ENCODE measurements at regions not wholly inside any gene's neighbourhood (a gene's known extent, or its start where the extent isn't known, plus 50 kb on each side); places are given as distances from the start of the nearest gene placed in this dataset.
"Not testable (repeated sequence)": the region's sequence is repeated elsewhere in the genome, so short reads cannot be mapped to it uniquely, and the experiment has no call there.

DNA sequence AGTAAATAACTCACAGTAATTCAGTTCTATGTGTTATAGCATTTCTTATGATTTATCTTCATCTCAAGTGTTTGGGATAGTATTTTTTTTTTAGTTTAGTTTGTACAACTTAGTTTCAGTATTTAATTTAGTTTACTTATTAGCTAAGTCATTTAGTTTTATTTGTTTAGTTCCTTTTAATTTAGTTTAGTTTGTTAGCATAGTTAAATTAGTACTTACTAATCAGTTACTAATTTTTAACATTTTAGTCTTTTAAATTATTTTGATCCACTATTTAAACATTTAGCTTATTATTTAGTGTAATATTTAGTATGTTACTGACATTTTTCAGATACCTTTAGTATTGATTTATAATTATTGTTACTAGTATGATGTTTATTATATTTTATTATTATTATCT is 85.2 kb upstream of the SIPA1L2 start:
- DNase-seq, result no peak

DNA sequence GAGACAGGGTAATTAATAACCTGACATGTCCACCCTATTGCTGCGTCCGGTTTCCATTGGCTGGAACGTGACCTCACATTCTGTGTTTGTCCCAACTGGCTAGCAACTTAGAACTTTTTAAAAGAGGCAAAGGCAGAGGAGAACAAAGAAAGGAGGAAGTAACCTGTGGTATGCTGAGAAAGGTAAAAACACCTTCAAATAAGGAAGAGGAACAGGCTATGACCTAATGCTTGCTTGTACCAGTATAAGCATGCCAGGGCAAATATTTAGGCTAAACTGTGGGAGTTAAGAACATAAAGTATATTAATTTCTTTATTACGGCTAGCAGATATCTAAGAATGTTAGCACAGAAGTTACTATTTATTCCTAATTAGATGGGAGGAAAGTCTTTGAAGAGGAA is 87.3 kb upstream of the MAP10 start:
- DNase-seq, result not testable (repeated sequence)

DNA sequence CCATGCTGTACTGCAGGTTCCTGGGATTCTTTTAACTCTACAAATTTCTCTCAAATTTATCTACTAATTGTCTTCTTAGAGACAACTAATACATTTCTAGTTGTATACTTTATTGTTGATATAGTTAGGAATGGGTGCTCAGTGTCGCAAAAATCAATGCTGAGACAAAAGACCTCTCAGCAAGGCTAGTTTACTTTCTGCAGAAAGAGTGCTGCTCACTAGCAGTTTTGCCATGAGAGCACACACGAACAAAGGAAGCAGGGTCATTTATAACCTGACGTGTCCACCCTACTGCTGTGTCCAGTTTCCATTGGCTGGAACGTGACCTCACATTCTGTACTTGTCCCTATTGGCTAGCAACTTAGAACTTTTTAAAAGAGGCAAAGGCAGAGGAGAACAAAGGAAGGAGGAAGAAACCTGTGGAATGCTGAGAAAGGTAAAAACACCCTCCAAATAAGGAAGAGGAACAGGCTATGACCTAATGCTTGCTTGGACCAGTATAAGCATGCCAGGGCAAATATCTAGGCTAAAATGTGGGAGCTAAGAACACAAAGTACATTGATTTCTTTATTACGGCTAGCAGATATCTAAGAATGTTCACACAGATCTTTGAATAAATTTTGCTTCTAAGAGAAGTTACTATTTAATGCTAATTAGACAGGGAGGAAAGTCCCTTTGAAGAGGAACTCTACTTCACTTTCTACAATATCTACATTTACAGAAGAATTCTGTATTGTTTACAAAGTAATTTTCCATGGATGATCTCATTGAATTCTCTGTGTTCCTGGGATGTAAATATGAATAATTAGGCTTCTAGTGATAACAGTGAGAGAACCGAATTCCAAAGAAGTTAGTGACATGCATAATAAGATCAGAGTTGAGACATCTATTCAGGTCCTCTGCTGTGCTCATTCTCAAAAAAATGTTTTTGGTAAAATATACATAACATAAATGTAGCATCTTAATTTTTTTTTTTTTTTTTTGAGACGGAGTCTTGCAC is 86.0 kb upstream of the MAP10 start:
- DNase-seq, result no peak

DNA sequence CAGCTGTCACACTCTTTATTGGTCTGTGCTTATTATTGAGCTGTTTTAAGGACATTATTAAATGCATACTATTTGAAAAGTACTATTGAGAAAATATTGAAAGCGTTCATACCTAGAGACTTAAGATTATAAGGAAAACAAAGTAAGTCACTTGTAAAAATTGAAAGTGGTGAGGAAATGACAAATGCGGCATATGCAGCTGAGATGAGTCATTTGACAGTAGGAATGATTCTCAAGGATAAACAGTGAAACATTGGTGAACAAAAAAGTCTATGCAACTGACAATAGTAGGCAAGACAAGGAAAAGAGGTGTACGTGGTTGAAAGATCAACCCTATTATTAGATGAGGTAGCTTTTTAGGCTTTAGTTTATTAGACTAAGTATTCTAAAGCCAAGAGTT is 82.6 kb upstream of the MAP10 start:
- DNase-seq, result no peak

DNA sequence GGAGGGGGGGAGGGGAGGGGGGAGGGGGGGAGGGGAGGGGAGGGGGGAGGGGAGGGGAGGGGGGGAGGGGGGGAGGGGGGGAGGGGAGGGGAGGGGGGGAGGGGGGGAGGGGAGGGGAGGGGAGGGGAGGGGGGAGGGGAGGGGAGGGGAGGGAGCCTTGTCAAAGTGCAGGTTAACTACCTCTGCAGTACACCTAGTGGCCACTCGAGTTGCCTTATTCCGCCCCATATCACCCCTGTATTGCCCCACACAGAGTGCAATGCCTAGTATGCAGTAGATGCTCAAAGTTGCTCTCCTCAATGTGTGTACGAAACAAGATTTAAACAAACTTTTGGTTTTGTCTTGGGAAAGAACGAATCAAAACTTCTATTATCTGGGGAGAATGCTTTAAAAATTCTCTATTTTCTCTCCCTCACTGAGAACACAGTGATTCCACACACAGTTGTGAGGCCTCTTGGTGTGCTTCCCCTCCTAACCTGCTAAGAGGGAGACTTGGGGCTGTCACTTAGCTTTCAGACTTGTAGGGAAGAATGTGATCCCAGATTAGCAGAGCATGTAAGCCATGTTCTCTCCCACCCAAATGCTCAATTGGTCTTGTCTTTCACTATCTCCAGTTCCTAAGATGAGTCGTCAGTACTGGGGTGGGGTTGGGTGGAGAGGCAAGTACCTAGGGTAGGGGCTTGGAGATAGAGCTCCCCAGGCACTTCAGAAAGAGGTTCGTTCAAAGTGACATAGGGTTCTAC is 79.7 kb upstream of the MAP10 start:
- no peak for DNase-seq

DNA sequence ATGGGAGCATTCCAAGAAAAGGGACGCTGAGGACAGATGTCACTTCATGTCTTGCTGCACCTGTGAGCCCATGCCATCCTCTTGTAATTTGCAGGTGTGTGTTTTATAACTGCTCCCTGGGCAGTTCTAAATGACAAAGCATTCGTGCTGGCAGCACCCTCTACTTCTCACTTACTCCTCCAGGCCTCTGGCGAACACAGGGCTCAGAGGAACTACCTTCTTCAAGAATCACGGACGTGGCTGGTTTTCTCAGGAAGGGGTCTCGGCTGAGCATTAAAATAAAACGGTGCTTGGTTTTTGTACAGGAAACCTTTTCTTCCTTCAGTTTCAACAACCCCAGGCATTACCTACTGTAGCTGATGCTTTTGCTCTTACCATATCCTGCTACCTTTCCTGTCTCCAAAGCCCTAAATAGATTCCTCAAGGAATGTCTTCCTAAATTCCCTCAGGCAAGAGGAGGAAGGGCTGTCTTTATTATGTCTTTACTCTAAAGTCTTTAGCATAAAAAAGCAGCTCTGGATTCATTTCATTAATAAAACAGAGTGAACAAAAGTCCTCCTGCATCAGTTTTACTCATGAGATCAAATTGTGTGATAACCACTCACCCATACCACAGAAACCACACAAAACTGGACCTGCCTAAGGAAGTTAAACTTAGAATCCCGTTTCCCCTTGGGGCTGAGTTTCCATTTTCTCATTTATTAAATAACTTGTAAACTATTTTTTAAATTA is 79.0 kb upstream of the MAP10 start:
- DNase-seq, result no peak

DNA sequence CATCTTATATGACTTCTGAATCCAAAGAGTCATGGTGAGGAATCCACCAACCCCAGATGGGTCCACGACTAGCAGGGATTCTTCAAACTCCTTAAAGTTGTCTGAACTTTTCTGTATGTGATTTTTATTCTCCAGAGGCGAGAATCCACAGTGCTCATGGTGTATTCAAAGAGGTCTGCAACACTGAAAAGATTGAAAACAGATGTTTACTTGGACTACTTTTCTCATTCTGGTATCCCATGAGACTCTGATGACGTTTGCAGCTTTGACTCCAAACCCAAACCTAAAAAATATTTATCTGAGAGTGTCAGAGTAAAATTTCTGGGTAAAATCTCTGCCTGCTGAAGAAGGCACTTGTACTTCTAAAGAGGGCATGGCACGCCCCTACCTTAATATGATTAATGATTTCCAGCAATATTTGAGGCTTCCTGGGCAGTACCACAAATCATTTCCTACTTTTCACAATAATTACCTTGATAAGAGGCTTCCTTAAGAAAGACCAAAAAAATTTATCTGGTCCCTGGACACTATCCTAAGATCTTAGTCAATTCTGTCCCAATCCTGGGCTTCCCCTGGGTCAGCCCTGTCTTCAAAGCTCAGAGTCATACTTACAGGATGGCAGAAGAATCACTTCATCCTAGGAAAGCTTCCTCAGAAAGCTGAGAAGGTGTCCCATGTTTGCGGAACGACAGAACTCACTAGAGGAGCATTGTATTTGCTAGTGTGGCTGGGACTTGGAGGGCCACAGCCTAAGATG is 76.5 kb upstream of the MAP10 start:
- no peak for DNase-seq

DNA sequence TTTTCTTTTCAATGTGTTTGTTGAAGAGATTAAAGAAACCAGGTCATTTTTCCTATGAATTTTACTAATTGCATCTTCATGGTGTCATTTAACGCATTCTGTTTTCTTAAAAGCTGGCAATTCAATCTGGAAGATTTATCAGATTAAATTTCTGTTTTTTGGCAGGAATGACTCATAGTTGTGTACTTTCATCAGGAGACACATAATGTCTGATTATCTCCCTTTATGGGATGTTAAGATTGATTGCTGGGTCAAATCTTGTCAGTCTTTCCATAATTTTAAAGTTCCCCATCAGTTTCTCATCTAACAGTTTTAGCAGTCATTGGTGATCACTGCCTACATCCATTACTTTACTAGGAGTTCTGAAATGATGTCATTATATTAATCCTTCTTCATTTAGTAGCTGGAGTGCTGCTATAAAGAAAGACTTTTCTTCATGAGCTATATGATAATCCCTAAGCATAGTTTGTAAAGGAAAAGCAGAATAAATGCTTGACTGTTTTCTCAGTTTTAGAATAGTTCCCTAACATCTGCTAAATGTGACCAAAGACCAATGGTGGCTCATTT is 72.8 kb upstream of the MAP10 start:
- DNase-seq, result no peak

DNA sequence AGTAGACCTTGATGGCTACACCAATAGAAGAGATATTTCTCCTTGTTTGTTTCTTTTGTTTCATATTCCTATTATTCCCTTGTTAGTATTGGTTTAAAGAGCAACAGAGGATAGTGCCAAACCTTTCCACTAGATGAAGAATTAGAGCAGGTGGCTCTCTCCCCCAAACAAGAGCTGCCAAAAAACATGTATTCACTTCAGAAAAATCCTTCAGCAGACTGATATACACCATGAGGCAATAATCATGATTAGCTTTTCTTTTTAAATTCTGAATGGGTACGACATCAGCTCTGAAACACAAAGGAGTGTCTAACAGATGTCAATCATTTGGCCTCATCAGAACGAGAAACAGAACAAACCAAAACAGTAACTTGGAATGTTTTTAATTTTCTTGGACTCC is 67.3 kb upstream of the MAP10 start:
- no peak for DNase-seq

DNA sequence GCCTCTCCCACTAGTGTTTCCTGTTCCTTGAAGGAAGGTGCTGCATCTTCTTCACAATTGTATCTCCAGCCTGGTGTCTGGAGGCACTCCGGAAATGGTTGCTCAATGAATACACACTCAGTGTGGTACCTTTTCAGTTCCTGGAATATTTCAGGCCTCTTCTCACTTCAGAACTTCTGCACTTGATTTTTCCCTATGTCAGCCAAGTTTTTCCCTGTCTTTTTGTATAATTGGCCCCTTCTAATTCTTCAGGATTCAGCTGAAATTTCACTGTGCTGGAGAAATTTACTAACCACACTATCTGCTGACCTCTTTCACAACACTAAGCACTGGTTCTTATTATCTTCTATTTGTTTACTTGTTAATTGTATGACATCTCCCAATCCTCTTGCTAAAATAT is 61.2 kb upstream of the MAP10 start:
- DNase-seq, result no peak

DNA sequence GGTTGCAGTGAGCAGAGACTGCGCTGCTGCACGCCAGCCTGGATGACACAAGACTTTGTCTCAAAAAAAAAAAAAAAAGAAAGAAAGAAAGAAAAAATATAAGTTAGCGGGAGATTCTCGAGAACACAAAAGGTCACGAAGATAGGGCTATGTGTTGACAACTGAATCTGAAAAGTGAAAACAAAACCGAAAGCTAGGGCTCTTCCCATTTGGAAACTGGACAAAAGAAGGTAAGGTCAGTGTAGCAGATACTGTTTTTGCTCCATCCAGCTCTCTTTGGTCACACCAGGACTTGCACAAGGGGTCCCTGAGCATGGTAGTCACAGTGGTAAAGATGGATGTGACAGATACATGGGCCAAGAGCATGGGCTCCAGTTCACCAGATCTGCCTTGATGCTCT is 60.4 kb upstream of the MAP10 start:
- DNase-seq, result no peak

DNA sequence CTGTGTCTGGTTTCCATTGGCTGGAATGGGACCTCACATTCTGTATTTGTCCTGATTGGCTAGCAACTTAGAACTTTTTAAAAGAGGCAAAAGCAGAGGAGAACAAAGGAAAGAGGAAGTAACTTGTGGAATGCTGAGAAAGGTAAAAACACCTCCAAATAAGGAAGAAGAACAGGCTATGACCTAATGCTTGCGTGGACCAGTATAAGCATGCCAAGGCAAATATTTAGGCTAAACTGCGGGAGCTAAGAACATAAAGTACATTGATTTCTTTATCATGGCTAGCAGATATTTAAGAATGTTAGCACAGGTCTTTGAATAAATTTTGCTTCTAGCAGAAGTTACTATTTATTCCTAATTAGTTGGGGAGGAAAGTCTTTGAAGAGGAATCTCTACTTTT is 59.5 kb upstream of the MAP10 start:
- DNase-seq, result not testable (repeated sequence)

DNA sequence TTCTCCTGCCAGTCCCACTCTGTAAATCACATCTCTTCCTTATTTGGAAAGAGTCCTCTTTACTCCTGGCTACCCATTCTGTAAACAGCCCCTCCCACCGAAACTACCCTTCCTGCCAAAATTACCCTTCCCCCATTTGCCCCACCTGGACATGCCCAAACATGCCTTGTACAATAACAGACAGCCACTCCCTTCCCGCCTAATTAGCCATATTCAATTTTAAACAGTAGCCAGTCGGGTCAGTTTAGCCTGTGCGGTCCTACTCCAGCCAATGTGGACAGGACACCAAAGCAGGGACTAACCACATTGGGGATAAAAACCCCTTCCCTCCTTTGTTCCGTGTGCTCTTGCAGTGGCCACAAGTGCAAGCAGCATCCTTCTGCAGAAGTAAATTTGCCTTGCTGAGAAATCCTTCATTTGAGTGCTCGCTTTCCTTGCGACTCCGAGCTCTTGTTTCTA is 56.3 kb upstream of the MAP10 start:
- DNase-seq, result no peak

DNA sequence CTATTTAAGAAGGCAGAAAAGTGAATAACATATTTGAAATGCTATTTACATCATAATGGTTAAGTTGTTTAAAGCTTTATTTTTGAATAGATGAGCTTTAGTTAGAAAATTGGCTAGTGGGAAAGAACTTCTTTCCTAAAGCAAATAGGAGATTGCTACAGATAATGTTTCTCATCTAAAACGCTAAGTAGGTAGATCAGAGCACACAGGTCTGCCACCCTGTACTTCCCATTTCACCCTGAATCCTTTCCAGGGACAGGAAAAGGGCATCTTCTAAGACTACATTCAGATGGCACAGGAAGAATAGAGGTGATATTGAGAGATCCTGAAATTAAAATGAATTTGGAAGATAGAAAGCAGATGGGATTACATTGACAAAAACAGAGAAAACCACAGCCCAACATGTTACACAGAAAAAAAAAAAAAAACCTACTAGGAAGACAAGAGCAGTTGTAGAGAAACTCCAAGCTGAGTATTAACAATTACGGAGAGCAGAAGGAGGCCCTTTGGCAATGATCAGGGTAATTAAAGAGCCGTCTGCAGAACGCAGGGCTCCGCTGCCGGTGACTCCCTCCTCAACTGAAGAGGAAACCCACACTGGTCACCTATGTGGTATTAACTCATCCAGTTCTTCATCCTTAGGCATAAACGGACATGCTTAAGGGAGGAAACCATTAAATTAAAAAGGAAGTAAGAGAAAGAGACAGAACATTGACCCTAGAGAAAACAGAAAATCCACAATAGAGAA is 53.6 kb upstream of the MAP10 start:
- DNase-seq, result no peak

DNA sequence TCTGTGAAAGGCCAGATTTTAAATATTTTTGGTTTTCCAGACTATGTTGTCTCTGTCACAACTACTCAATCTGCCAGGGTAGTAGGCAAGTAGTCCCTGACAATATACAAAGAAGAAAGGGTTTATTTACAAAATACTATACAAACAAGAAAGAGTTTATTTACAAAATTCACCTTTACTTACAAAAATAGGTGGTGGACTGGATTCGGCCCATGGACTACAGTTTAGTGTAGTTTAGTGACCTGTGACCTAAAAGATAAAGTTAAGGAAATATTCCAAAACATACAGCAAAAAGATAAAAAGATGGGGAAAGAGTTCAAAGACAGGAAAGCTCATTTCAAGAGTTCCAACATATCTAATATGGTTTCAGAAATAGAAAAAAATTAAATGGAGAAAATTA is 52.9 kb upstream of the MAP10 start:
- no peak for DNase-seq

DNA sequence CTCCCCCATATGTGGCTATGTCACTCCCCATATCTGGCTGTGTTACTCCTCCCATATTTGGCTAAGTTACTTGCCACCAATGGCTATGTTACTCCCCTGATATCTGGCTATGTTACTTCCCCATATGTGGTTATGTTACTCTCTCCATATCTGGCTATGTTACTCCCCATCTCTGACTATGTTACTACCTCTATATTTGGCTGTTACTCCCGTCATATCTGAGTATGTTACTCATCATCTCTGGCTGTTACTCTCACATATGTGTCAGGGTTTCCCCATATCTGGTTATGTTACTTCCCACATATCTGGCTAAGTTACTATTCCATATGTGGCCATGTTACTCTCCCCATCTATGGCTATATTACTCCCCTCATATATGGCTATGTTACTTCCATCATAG is 50.3 kb upstream of the MAP10 start:
- no peak for DNase-seq

Measured in T1000 (cell line).